ENCODE measurements at regions not wholly inside any gene's neighbourhood (a gene's known extent, or its start where the extent isn't known, plus 50 kb on each side); places are given as distances from the start of the nearest gene placed in this dataset.
A peak's percentile ranks its signal among the peaks of the same experiment; 100 is the strongest.

DNA sequence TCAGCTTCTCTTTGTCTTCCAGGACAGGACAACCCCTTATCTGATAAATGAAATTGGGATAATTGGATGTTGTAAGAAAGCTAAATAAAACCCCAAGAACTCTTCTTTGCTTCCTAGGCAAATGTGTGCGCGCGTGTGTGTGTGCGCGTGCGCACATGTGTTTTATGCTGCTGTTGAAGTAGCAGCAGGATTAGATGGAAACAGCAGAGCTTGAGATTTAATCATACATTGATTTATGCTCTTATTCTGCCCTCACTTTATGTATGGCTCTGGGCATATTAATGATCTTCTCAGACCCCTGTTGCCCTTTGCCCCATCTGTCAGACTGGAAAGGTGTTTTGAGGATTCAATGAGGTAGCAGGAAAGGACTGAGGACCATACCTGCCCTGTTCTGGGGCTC lies 324.0 kb upstream of the MAP3K7 start (continued):
- TF ChIP-seq HDAC2 (IDR thresholded peaks at IDR 0.05) (no peak), FOSL2 (IDR thresholded peaks at IDR 0.05) (no peak), FOSL2 (CRISPR knock-in tag; IDR thresholded peaks at IDR 0.05) (no peak), POLR2A (IDR thresholded peaks at IDR 0.05; ENCODE audit: low read length) (no peak), GATA3 (IDR thresholded peaks at IDR 0.05; ENCODE audit: borderline replicate concordance) (no peak), EHF (CRISPR knock-in tag; IDR thresholded peaks at IDR 0.05) (no peak), EP300 (IDR thresholded peaks at IDR 0.05) (no peak)

DNA sequence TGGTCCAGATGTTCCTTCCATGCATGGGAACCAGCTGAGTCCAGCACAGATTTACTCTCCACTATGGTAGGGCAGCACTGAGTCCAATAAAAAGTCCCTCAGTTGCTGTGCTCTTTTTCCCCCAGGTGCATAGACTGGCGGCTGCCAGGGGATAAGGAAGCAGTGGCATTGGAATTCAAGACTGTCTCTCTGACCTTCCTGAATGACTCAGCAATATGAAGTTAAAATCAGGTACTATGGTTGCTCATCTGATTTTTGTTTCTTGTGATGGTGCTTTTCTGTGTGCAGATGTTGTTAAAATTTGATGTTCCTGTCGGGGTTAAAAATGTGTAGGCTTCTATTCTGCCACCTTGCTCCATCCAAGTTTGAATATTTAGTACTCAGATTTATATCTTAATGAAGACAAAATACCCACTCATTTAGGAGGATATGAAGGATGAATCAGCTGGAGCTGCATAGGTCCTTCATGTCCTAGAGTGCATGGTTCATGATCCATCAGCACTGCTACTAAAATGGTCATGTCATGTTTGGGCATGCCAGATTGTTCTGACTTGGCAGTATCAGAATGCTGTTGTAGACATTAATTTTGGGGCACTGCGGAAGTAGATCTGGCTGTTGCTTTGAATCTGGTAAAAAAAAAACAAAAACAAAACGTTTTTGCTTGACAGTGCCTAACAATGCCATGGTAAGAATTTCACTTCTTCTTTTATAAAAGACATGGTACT lies 321.2 kb upstream of the MAP3K7 start:
- Histone ChIP-seq H3K4me2 (no peak overlapping the region), H3K4me1 (no peaks in the 10 kb centered on the region), H3K4me3 (no peak overlapping the region), H3K27ac (no peak overlapping the region), H3K9me3 (no peaks in the 10 kb centered on the region)
- WGBS (ENCODE audit: missing lambda C conversion rate), result 55% methylated on average over 4 of the region's 4 CpGs
- POLR2A ChIA-PET, result no interaction called here
- CTCF ChIA-PET, result no interaction called here
- TF ChIP-seq POLR2A (IDR thresholded peaks at IDR 0.05; ENCODE audit: low read length), result no peak
- TF ChIP-seq NFE2L2 (conservative IDR thresholded peaks at IDR 0.05; ENCODE audit: low read length), result peak; percentile 41; the same call in 1 of the 2 replicates
- no peak for TF ChIP-seq CBX2 (IDR thresholded peaks at IDR 0.05; ENCODE audit: borderline replicate concordance, low read depth)
- peak; percentile 56 for TF ChIP-seq MAFK (IDR thresholded peaks at IDR 0.05; ENCODE audit: partially characterized antibody)
- ATAC-seq (no peak), DNase-seq (ENCODE audit: low read depth in 1 of 2, low spot score in 1 of 2) (no peak), FAIRE-seq (no peak)

- no peak for ATAC-seq
- Histone ChIP-seq H3K4me1 (no peaks in the 10 kb centered on the region), H3K27ac (no peak overlapping the region), H3K9me3 (no peaks in the 10 kb centered on the region), H3K4me3 (no peak overlapping the region), H3K4me2 (no peak overlapping the region)
- CTCF ChIA-PET, result no interaction called here
- no peak for DNase-seq (ENCODE audit: low read depth in 1 of 2, low spot score in 1 of 2)
- POLR2A ChIA-PET, result no interaction called here
- no peak for FAIRE-seq
- TF ChIP-seq HOXA7 (CRISPR knock-in tag; IDR thresholded peaks at IDR 0.05), result no peak
- no peak for TF ChIP-seq CEBPB (IDR thresholded peaks at IDR 0.05)
- no peak for TF ChIP-seq PHF8 (IDR thresholded peaks at IDR 0.05; ENCODE audit: borderline replicate concordance, low read depth)
- WGBS (ENCODE audit: missing lambda C conversion rate), result 12% methylated on average over 3 of the region's 3 CpGs
Measured at GRCh38 chr6:90905351-90905750, 318.5 kb upstream of the MAP3K7 start.

- WGBS (ENCODE audit: missing lambda C conversion rate), result 0% methylated on average over 2 of the region's 2 CpGs
- no peak for FAIRE-seq
- ChIA-PET POLR2A (no interaction called here), CTCF (no interaction called here)
- no peak for DNase-seq (ENCODE audit: low read depth in 1 of 2, low spot score in 1 of 2)
- no peaks in the 10 kb centered on the region for H3K4me1 ChIP-seq
- H3K9me3 ChIP-seq, result no peaks in the 10 kb centered on the region
- no peak overlapping the region for H3K27ac ChIP-seq
- ATAC-seq, result no peak
- H3K4me2 ChIP-seq, result no peak overlapping the region
- H3K4me3 ChIP-seq, result no peak overlapping the region
- TF ChIP-seq RNF2 (IDR thresholded peaks at IDR 0.05; ENCODE audit: borderline replicate concordance, low read depth), result no peak
- TF ChIP-seq, protein P1, sequence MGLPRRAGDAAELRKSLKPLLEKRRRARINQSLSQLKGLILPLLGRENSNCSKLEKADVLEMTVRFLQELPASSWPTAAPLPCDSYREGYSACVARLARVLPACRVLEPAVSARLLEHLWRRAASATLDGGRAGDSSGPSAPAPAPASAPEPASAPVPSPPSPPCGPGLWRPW (IDR thresholded peaks at IDR 0.05), result no peak
- TF ChIP-seq NPAS2 (CRISPR knock-in tag; IDR thresholded peaks at IDR 0.05; ENCODE audit: borderline replicate concordance), result no peak
- TF ChIP-seq EHMT2 (IDR thresholded peaks at IDR 0.05; ENCODE audit: low read depth), result no peak
- TF ChIP-seq, protein P2, sequence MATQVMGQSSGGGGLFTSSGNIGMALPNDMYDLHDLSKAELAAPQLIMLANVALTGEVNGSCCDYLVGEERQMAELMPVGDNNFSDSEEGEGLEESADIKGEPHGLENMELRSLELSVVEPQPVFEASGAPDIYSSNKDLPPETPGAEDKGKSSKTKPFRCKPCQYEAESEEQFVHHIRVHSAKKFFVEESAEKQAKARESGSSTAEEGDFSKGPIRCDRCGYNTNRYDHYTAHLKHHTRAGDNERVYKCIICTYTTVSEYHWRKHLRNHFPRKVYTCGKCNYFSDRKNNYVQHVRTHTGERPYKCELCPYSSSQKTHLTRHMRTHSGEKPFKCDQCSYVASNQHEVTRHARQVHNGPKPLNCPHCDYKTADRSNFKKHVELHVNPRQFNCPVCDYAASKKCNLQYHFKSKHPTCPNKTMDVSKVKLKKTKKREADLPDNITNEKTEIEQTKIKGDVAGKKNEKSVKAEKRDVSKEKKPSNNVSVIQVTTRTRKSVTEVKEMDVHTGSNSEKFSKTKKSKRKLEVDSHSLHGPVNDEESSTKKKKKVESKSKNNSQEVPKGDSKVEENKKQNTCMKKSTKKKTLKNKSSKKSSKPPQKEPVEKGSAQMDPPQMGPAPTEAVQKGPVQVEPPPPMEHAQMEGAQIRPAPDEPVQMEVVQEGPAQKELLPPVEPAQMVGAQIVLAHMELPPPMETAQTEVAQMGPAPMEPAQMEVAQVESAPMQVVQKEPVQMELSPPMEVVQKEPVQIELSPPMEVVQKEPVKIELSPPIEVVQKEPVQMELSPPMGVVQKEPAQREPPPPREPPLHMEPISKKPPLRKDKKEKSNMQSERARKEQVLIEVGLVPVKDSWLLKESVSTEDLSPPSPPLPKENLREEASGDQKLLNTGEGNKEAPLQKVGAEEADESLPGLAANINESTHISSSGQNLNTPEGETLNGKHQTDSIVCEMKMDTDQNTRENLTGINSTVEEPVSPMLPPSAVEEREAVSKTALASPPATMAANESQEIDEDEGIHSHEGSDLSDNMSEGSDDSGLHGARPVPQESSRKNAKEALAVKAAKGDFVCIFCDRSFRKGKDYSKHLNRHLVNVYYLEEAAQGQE (IDR thresholded peaks at IDR 0.05), result no peak
- TF ChIP-seq, protein P3, sequence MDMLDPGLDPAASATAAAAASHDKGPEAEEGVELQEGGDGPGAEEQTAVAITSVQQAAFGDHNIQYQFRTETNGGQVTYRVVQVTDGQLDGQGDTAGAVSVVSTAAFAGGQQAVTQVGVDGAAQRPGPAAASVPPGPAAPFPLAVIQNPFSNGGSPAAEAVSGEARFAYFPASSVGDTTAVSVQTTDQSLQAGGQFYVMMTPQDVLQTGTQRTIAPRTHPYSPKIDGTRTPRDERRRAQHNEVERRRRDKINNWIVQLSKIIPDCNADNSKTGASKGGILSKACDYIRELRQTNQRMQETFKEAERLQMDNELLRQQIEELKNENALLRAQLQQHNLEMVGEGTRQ (IDR thresholded peaks at IDR 0.05), result no peak
- TF ChIP-seq EP300 (IDR thresholded peaks at IDR 0.05), result no peak
- no peak for TF ChIP-seq RCOR1 (IDR thresholded peaks at IDR 0.05; ENCODE audit: low read depth, low read length)
- no peak for TF ChIP-seq CBX8 (IDR thresholded peaks at IDR 0.05)
- TF ChIP-seq KDM1A (IDR thresholded peaks at IDR 0.05; ENCODE audit: low read depth), result no peak
- no peak for TF ChIP-seq CHD4 (IDR thresholded peaks at IDR 0.05; ENCODE audit: borderline replicate concordance)
- TF ChIP-seq RARB (CRISPR knock-in tag; IDR thresholded peaks at IDR 0.05), result no peak
- no peak for TF ChIP-seq ZNF302 (CRISPR knock-in tag; IDR thresholded peaks at IDR 0.05)
- TF ChIP-seq CEBPB (IDR thresholded peaks at IDR 0.05), result no peak
- TF ChIP-seq RAD21 (conservative IDR thresholded peaks at IDR 0.05 in 1 of 2, IDR thresholded peaks at IDR 0.05 in 1 of 2), result no peak
- TF ChIP-seq JUN (IDR thresholded peaks at IDR 0.05), result no peak
- no peak for TF ChIP-seq RFX5 (IDR thresholded peaks at IDR 0.05)
- TF ChIP-seq MAFK (IDR thresholded peaks at IDR 0.05; ENCODE audit: partially characterized antibody), result no peak
- TF ChIP-seq ATOH8 (CRISPR knock-in tag; IDR thresholded peaks at IDR 0.05; ENCODE audit: low read depth), result no peak
Measured at GRCh38 chr6:90900034-90900433, 313.2 kb upstream of the MAP3K7 start.
